DND-41 (cell line): ENCODE measurements at regions not wholly inside any gene's neighbourhood (a gene's known extent, or its start where the extent isn't known, plus 50 kb on each side); places are given as distances from the start of the nearest gene placed in this dataset.

Experiments used
- ATAC-seq: fragments of 200-7000 bp; cut with Tn5 transposase; 3 replicates; pipeline ENCODE4 v1.9.1; 2021; ENCODE audit warnings: low read depth; ENCODE audit not compliant: insufficient read depth
- DNase-seq: peaks from one replicate; pipeline ENCODE4 v3.0.0-alpha.2; 2020
- H2AFZ ChIP-seq: 2 replicates; pipeline ENCODE4 v1.6.0; 2012; ENCODE audit warnings: low read depth, low read length
- H3K27ac ChIP-seq: 2 replicates; pipeline ENCODE4 v1.5.1; 2012; ENCODE audit warnings: low read length, inconsistent platforms
- H3K27me3 ChIP-seq: fragments of 200-600 bp; sonication (generic); 2 replicates; pipeline ENCODE4 v1.6.0; 2012; ENCODE audit warnings: low read length, mild to moderate bottlenecking, inconsistent platforms; ENCODE audit not compliant: insufficient read depth, poor library complexity
- H3K36me3 ChIP-seq: 2 replicates; pipeline ENCODE4 v1.5.1; 2012; ENCODE audit warnings: low read length, inconsistent platforms; ENCODE audit not compliant: insufficient read depth
- H3K4me1 ChIP-seq: 2 replicates; pipeline ENCODE4 v1.5.1; 2012; ENCODE audit warnings: mild to moderate bottlenecking, low read length; ENCODE audit not compliant: insufficient read depth
- H3K4me2 ChIP-seq: 2 replicates; pipeline ENCODE4 v1.6.0; 2012; ENCODE audit warnings: mild to moderate bottlenecking, moderate library complexity, low read length, inconsistent platforms; ENCODE audit not compliant: insufficient read depth
- H3K4me3 ChIP-seq, 2 experiments: fragments of 200-600 bp in 1 of 2; shearing (Covaris generic) in 1 of 2; 2 replicates each; pipeline ENCODE4 v1.5.1; 2012 to 2016; ENCODE audit warnings: inconsistent platforms in 2 of 2, low read length in 2 of 2, mild to moderate bottlenecking in 2 of 2, low read depth in 1 of 2, moderate library complexity in 1 of 2
- H3K79me2 ChIP-seq: 2 replicates; pipeline ENCODE4 v1.6.0; 2012; ENCODE audit warnings: low read length, inconsistent platforms; ENCODE audit not compliant: insufficient read depth
- H3K9ac ChIP-seq: 2 replicates; pipeline ENCODE4 v1.6.0; 2012; ENCODE audit warnings: low read depth, mild to moderate bottlenecking, inconsistent platforms, low read length, moderate library complexity
- H3K9me3 ChIP-seq: 2 replicates; pipeline ENCODE4 v1.5.1; 2012; ENCODE audit warnings: low read length, moderate library complexity, mild to moderate bottlenecking, inconsistent platforms; ENCODE audit not compliant: insufficient read depth, severe bottlenecking
- H4K20me1 ChIP-seq: 2 replicates; pipeline ENCODE4 v1.6.0; 2012; ENCODE audit warnings: low read length; ENCODE audit not compliant: insufficient read depth
- CTCF ChIP-seq: IDR thresholded peaks from 2 replicates; pipeline ENCODE4 v1.5.1; 2012; ENCODE audit warnings: borderline replicate concordance, low read length, moderate library complexity, mild to moderate bottlenecking; ENCODE audit not compliant: poor library complexity, severe bottlenecking; ENCODE audit errors: extremely low read depth
- EZH2 ChIP-seq: IDR thresholded peaks from 3 replicates; pipeline ENCODE4 v1.6.1; 2012; ENCODE audit warnings: borderline replicate concordance, low read depth, mild to moderate bottlenecking, moderate library complexity, low read length, inconsistent platforms; ENCODE audit not compliant: severe bottlenecking

DNA sequence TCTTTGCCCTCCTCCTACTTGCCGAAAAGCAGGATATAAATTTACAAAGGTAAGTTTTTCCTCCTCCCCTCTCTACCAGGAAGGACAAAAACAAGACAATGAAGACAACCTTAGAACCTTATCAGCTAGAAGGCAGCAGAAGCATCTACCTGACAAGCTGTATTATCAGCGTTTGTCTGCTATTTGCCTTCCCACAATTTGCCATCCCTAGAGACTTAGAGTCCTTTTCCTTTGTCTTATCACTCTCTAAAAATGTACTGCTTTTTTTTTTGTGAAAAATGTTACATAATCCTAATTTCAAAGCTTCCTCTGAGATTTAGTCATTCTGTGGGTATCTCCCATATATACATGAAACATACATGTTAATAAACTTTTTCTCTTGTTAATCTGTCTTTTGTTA is 176.9 kb upstream of the PROK2 start:
- no peaks in the 10 kb centered on the region for H3K9me3 ChIP-seq
- peaks cover 12% of the 10 kb centered on the region for H3K4me1 ChIP-seq
- H3K27me3 ChIP-seq: peaks cover 3% of the 10 kb centered on the region
- ATAC-seq (no peak), DNase-seq (no peak)
- no peak overlapping the region for H3K4me3 ChIP-seq
- H3K79me2 ChIP-seq: no peaks in the 10 kb centered on the region
- H3K27ac ChIP-seq: no peak overlapping the region
- no peak overlapping the region for H3K9ac ChIP-seq
- H2AFZ ChIP-seq: no peak overlapping the region
- TF ChIP-seq CTCF (no peak), EZH2 (no peak)
- no peaks in the 10 kb centered on the region for H3K36me3 ChIP-seq
- no peaks in the 10 kb centered on the region for H4K20me1 ChIP-seq
- H3K4me2 ChIP-seq: no peak overlapping the region

- Histone ChIP-seq H3K4me3 (no peak overlapping the region), H4K20me1 (no peaks in the 10 kb centered on the region), H3K27me3 (peaks cover 3% of the 10 kb centered on the region), H3K79me2 (no peaks in the 10 kb centered on the region), H3K27ac (no peak overlapping the region), H2AFZ (no peak overlapping the region), H3K4me2 (no peak overlapping the region), H3K36me3 (no peaks in the 10 kb centered on the region), H3K9me3 (no peaks in the 10 kb centered on the region), H3K4me1 (peaks cover 8% of the 10 kb centered on the region), H3K9ac (no peak overlapping the region)
- no peak for ATAC-seq
- no peak for TF ChIP-seq CTCF
- TF ChIP-seq EZH2: no peak
- no peak for DNase-seq
Observed at GRCh38 chr3:71961378-71961777, 176.4 kb upstream of the PROK2 start.

- Histone ChIP-seq H3K4me2 (no peak overlapping the region), H4K20me1 (no peaks in the 10 kb centered on the region), H2AFZ (no peak overlapping the region), H3K9me3 (no peaks in the 10 kb centered on the region), H3K4me1 (peaks cover 5% of the 10 kb centered on the region), H3K27ac (no peak overlapping the region), H3K27me3 (peaks cover 3% of the 10 kb centered on the region), H3K79me2 (no peaks in the 10 kb centered on the region), H3K9ac (no peak overlapping the region), H3K36me3 (no peaks in the 10 kb centered on the region), H3K4me3 (no peak overlapping the region)
- TF ChIP-seq CTCF (no peak), EZH2 (no peak)
- ATAC-seq (no peak), DNase-seq (no peak)
Observed at GRCh38 chr3:71958533-71958932, 173.6 kb upstream of the PROK2 start.

GRCh38 chr3:71956716-71957115 is 171.8 kb upstream of the PROK2 start:
- Histone ChIP-seq H3K27ac (no peak overlapping the region), H3K79me2 (no peaks in the 10 kb centered on the region), H3K4me3 (no peak overlapping the region), H3K4me2 (no peak overlapping the region), H3K27me3 (peaks cover 3% of the 10 kb centered on the region), H3K9me3 (no peaks in the 10 kb centered on the region), H4K20me1 (no peaks in the 10 kb centered on the region), H2AFZ (no peak overlapping the region), H3K9ac (no peak overlapping the region), H3K36me3 (no peaks in the 10 kb centered on the region), H3K4me1 (peaks cover 5% of the 10 kb centered on the region)
- TF ChIP-seq CTCF (peak; percentile 10), EZH2 (no peak)
- no peak for ATAC-seq
- no peak for DNase-seq
